HEK293T (cell line): ENCODE measurements at regions not wholly inside any gene's neighbourhood (a gene's known extent, or its start where the extent isn't known, plus 50 kb on each side); places are given as distances from the start of the nearest gene placed in this dataset.

Experiments
- CTCF ChIA-PET: fragments of 350-600 bp; formaldehyde crosslinking; extraction: SDS; loops from one replicate; lab custom pipeline; 2021; ENCODE audit warnings: antibody characterized with exemption, inconsistent platforms; lab: Yijun Ruan, JAX
- POLR2A ChIA-PET: fragments of 350-600 bp; formaldehyde crosslinking; extraction: SDS; loops from one replicate; lab custom pipeline; 2020; ENCODE audit warnings: antibody characterized with exemption, inconsistent platforms; lab: Yijun Ruan, JAX
- DNase-seq: peaks from one replicate; pipeline ENCODE4 v3.0.0; 2012; ENCODE audit warnings: mixed read lengths; ENCODE audit errors: extremely low spot score
- ARNT ChIP-seq: fragments of 450-650 bp; IDR thresholded peaks from 2 replicates; pipeline ENCODE4 v1.6.1; 2017; ENCODE audit warnings: mild to moderate bottlenecking
- BHLHE40 ChIP-seq: fragments of 450-650 bp; IDR thresholded peaks from 2 replicates; pipeline ENCODE4 v1.6.1; 2016; ENCODE audit warnings: mild to moderate bottlenecking, moderate library complexity, borderline replicate concordance
- CTBP1 ChIP-seq: fragments of 450-650 bp; IDR thresholded peaks from 2 replicates; pipeline ENCODE4 v1.6.1; 2016; ENCODE audit warnings: borderline replicate concordance
- ELF4 ChIP-seq: fragments of 450-650 bp; IDR thresholded peaks from 2 replicates; pipeline ENCODE4 v1.6.1; 2017; ENCODE audit warnings: antibody characterized with exemption
- FOXA1 ChIP-seq: fragments of 450-650 bp; IDR thresholded peaks from 2 replicates; pipeline ENCODE4 v1.6.1; 2016; ENCODE audit warnings: mild to moderate bottlenecking
- FOXK2 ChIP-seq: fragments of 450-650 bp; IDR thresholded peaks from 2 replicates; pipeline ENCODE4 v1.6.1; 2016; ENCODE audit warnings: mild to moderate bottlenecking
- FOXM1 ChIP-seq: fragments of 450-650 bp; IDR thresholded peaks from 2 replicates; pipeline ENCODE4 v1.6.1; 2017; ENCODE audit warnings: mild to moderate bottlenecking, borderline replicate concordance
- HDGF ChIP-seq: fragments of 450-650 bp; IDR thresholded peaks from 2 replicates; pipeline ENCODE4 v1.6.1; 2017; ENCODE audit warnings: antibody characterized with exemption, borderline replicate concordance
- L3MBTL2 ChIP-seq: fragments of 450-650 bp; conservative IDR thresholded peaks from 2 replicates; pipeline ENCODE4 v1.6.1; 2016; ENCODE audit warnings: mild to moderate bottlenecking
- LEF1 ChIP-seq: fragments of 450-650 bp; IDR thresholded peaks from 2 replicates; pipeline ENCODE4 v1.6.1; 2017; ENCODE audit warnings: mild to moderate bottlenecking, borderline replicate concordance
- NFRKB ChIP-seq: fragments of 450-650 bp; IDR thresholded peaks from 2 replicates; pipeline ENCODE4 v1.6.1; 2016; ENCODE audit warnings: mild to moderate bottlenecking, moderate library complexity
- PKNOX1 ChIP-seq: fragments of 450-650 bp; IDR thresholded peaks from 2 replicates; pipeline ENCODE4 v1.6.1; 2016
- SP1 ChIP-seq: fragments of 450-650 bp; IDR thresholded peaks from 2 replicates; pipeline ENCODE4 v1.6.1; 2017
- SUZ12 ChIP-seq: fragments of 450-650 bp; IDR thresholded peaks from 2 replicates; pipeline ENCODE4 v1.6.1; 2016; ENCODE audit warnings: mild to moderate bottlenecking
- TARDBP ChIP-seq: fragments of 450-650 bp; IDR thresholded peaks from 2 replicates; pipeline ENCODE4 v1.6.1; 2016
- ZNF384 ChIP-seq: fragments of 450-650 bp; IDR thresholded peaks from 2 replicates; pipeline ENCODE4 v1.6.1; 2016

GRCh38 chrX:131727778-131728177 is 183.9 kb downstream of the OR13H1 start:
- POLR2A ChIA-PET, result no interaction called here
- CTCF ChIA-PET, result interaction anchor here (0.7 kb wide), 1 partner anchor 799 kb away, joined by 4 read pairs; no protein-coding TSS in a partner anchor
- TF ChIP-seq PKNOX1, result peak; percentile 51
- TF ChIP-seq TARDBP, result no peak
- no peak for DNase-seq

GRCh38 chrX:131728295-131729145 is 184.6 kb downstream of the OR13H1 start:
- POLR2A ChIA-PET, result no interaction called here
- TF ChIP-seq ZNF384 (peak; percentile 100), FOXM1 (no peak; the same call in 1 of the 2 replicates), L3MBTL2 (peak; percentile 29)
- CTCF ChIA-PET, result no interaction called here
- peak; percentile 58 for DNase-seq

GRCh38 chrX:131729295-131729694 is 185.4 kb downstream of the OR13H1 start:
- no peak for TF ChIP-seq PKNOX1
- TF ChIP-seq ZNF384, result peak; percentile 100
- ChIA-PET POLR2A (no interaction called here), CTCF (no interaction called here)
- DNase-seq, result peak; percentile 54

GRCh38 chrX:131734621-131735020 is 190.7 kb downstream of the OR13H1 start:
- CTCF ChIA-PET, result no interaction called here

GRCh38 chrX:131735127-131735526 is 191.3 kb downstream of the OR13H1 start:
- no peak for DNase-seq
- TF ChIP-seq L3MBTL2 (no peak), NFRKB (no peak), LEF1 (no peak), HDGF (no peak), CTBP1 (no peak), ARNT (no peak), SUZ12 (no peak), ELF4 (no peak), FOXA1 (no peak), ZNF384 (no peak), BHLHE40 (no peak), PKNOX1 (no peak), FOXK2 (no peak), SP1 (no peak), FOXM1 (no peak)
- ChIA-PET CTCF (no interaction called here), POLR2A (no interaction called here)

More at GRCh38 chrX:131734621-131735020, 190.7 kb downstream of the OR13H1 start:
- TF ChIP-seq ZNF384 (peak; percentile 97), HDGF (no peak), TARDBP (no peak), SUZ12 (no peak)
- DNase-seq, result no peak
- POLR2A ChIA-PET, result no interaction called here

- DNase-seq, result no peak
- TF ChIP-seq L3MBTL2 (no peak), FOXA1 (no peak), TARDBP (no peak), SUZ12 (no peak), BHLHE40 (no peak), ZNF384 (no peak), FOXK2 (no peak), CTBP1 (no peak), HDGF (no peak), NFRKB (no peak), ARNT (no peak), SP1 (no peak), ELF4 (no peak), PKNOX1 (no peak; the same call in 1 of the 2 replicates), LEF1 (no peak), FOXM1 (no peak)
- ChIA-PET POLR2A (no interaction called here), CTCF (interaction anchor here (0.6 kb wide), 1 partner anchor 33 kb away, joined by 3 read pairs; no protein-coding TSS in a partner anchor)
Measured at GRCh38 chrX:131739823-131740222, 195.9 kb downstream of the OR13H1 start.
